ENCODE measurements at regions not wholly inside any gene's neighbourhood (a gene's known extent, or its start where the extent isn't known, plus 50 kb on each side); places are given as distances from the start of the nearest gene placed in this dataset.

DNA sequence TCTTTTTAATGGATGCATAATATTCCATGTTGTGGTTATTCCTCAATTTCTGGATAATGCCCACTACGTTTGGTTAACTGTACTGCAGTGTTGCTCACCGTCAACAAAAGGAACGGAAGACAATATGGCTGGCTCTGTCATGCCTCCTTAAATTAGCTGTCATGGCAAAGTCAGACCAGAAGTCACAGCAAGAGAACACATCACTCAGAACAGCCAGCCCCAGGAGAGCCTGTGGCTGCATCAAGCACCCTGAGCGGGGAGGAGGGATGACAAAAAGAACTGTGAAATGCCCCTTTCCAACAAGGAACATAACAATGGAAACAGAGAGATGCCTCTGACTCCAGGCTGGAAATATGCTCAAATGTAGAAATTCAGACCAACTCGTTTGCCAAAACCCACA, 366.0 kb upstream of the ZNF507 start:
- TF ChIP-seq, protein P1, sequence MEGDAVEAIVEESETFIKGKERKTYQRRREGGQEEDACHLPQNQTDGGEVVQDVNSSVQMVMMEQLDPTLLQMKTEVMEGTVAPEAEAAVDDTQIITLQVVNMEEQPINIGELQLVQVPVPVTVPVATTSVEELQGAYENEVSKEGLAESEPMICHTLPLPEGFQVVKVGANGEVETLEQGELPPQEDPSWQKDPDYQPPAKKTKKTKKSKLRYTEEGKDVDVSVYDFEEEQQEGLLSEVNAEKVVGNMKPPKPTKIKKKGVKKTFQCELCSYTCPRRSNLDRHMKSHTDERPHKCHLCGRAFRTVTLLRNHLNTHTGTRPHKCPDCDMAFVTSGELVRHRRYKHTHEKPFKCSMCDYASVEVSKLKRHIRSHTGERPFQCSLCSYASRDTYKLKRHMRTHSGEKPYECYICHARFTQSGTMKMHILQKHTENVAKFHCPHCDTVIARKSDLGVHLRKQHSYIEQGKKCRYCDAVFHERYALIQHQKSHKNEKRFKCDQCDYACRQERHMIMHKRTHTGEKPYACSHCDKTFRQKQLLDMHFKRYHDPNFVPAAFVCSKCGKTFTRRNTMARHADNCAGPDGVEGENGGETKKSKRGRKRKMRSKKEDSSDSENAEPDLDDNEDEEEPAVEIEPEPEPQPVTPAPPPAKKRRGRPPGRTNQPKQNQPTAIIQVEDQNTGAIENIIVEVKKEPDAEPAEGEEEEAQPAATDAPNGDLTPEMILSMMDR (IDR thresholded peaks at IDR 0.05), result no peak
- Mint-ChIP-seq H3K4me1 (peaks cover 17% of the 10 kb centered on the region), H3K9me3 (no peaks in the 10 kb centered on the region), H3K27me3 (ENCODE audit: low read depth, poor library complexity) (peaks cover 6% of the 10 kb centered on the region), H3K27ac (no peak overlapping the region), H3K4me3 (no peak overlapping the region), H3K36me3 (ENCODE audit: low read depth) (no peaks in the 10 kb centered on the region)
- DNase-seq, result no peak

DNA sequence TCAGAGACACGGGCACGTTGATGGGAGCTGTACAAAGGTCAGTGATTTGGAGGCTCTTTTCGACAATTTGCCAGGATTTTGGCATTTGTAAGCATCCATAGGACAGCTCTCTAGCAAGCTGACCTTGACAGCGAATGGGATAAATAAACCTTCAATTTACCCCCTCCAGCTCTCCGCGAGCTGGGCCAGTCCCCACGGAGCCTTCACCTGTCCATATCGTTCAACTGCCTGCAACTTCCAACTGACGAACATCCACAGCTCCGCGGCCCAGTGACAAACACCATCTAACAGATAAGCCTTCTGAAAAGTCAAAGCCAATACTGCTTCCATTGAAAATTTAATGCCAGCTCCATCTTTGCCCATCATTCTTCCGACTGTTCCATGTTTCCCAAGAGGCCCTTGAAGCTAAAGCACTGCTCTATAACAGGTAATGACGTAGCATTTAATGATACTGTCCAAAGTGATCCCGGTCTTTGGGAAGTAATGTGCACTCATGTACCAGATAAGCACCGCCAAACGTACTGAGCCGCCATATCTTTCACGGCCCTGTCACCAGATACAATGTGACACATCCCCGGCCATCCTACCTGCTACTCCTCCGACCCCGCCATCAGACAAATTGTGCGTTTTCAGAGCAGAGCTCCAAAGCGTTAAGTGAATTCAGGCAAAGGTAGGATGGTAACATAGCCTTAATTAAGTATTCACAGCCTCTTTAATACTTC, 365.3 kb upstream of the ZNF507 start:
- H3K27me3 Mint-ChIP-seq (ENCODE audit: low read depth, poor library complexity), result peaks cover 6% of the 10 kb centered on the region
- DNase-seq, result no peak
- H3K9me3 Mint-ChIP-seq, result peaks cover 2% of the 10 kb centered on the region
- TF ChIP-seq, protein P1 (IDR thresholded peaks at IDR 0.05), result no peak
- peaks cover 10% of the 10 kb centered on the region for H3K4me1 Mint-ChIP-seq
- H3K4me3 Mint-ChIP-seq, result no peak overlapping the region
- H3K27ac Mint-ChIP-seq, result no peak overlapping the region
- H3K36me3 Mint-ChIP-seq (ENCODE audit: low read depth), result no peaks in the 10 kb centered on the region

DNA sequence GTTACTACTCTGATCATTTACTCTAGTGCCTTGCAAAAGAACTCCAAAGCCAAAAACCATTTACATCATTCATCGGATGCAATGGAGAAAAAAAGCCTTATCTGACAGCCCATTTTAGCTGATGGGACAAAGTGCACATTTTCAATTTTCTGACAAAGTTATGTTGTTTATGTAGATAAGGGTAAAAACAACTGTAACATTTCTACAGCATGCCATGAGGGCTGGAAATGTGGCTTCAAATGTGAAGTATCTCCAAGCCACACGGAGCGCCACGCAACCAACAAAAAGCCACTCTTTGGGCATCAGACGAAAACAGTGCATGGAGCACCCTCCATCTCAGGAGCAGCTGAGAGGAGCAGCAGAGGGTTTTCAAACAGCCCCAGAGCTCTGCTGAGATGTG, 364.6 kb upstream of the ZNF507 start:
- TF ChIP-seq, protein P1 (IDR thresholded peaks at IDR 0.05), result no peak
- Mint-ChIP-seq H3K36me3 (ENCODE audit: low read depth) (no peaks in the 10 kb centered on the region), H3K4me3 (no peak overlapping the region), H3K4me1 (peaks cover 3% of the 10 kb centered on the region), H3K27me3 (ENCODE audit: low read depth, poor library complexity) (peaks cover 6% of the 10 kb centered on the region), H3K9me3 (peaks cover 8% of the 10 kb centered on the region), H3K27ac (no peak overlapping the region)
- no peak for DNase-seq

DNA sequence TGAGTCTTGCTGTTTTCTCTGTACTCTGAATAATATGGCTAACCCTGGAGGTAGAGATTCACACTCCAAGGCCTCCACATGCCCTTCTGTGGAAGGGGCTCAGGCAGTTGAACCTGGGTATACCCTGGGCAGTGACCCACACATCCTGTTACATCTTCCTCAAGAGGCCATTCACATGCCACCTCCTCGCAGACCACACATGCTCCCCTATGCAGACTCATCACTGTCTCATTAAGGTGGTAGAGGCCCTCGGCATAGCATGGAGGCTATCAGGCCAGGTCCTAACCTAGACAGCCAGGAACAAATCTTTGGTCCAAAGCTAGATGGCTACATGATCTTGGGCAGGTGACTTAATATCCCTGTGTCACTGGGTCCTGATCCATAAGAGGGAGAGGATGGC, 363.9 kb upstream of the ZNF507 start:
- peaks cover 11% of the 10 kb centered on the region for H3K9me3 Mint-ChIP-seq
- H3K27ac Mint-ChIP-seq, result no peak overlapping the region
- DNase-seq, result no peak
- H3K4me3 Mint-ChIP-seq, result no peak overlapping the region
- H3K36me3 Mint-ChIP-seq (ENCODE audit: low read depth), result no peaks in the 10 kb centered on the region
- H3K4me1 Mint-ChIP-seq, result no peaks in the 10 kb centered on the region
- peaks cover 6% of the 10 kb centered on the region for H3K27me3 Mint-ChIP-seq (ENCODE audit: low read depth, poor library complexity)
- TF ChIP-seq, protein P1 (IDR thresholded peaks at IDR 0.05), result no peak

DNA sequence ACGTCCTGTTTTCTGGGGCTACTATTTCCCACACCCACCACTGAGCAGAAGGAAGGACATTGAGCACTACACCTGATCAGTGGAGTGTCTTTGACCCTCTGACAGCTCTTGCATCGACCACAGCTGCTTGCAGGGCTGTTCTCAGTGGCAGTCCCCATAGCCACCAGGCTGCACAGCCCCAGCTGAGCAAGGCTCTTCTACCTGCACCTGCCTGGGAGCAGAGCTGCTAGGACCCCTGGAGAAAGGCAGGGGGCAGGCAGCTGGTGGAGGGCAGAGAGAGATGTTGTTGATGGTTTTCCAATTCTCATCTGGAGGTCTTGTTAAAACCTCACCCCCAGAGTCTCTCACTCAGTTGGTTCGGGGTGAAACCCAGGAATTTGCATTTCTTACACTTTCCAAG, 361.8 kb upstream of the ZNF507 start:
- Mint-ChIP-seq H3K36me3 (ENCODE audit: low read depth) (no peaks in the 10 kb centered on the region), H3K4me1 (no peaks in the 10 kb centered on the region), H3K9me3 (peaks cover 16% of the 10 kb centered on the region), H3K27me3 (ENCODE audit: low read depth, poor library complexity) (peaks cover 6% of the 10 kb centered on the region), H3K4me3 (no peak overlapping the region), H3K27ac (no peak overlapping the region)
- TF ChIP-seq, protein P1 (IDR thresholded peaks at IDR 0.05), result no peak
- DNase-seq, result no peak

DNA sequence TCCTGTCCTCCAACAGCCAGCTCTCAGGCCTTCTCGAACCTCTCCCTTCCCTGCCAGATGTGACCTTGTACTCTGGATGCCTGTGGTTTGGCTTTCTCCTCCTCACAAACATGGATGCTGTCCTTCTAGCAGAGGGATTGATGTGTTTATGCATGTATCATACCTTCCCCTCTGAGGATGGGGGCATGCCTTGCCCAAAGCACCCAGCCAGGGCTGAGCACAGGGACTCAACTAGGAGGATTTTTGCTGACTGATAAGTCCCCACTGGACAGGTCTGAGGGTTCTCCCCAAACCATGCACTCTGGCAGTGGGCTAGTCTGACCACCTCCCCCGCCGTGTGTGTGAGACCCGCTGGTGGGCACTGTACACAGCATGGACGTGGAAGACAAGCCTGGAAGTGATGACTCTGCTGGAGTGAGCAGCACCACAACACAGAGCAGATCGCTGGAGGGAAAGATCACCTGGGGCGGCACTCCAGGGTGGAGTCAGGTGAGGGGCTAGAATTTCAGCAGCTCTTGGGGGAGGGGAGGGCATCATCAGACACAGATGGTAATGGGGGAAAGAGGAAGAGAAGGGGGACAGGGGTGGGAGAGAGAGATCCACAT, 360.3 kb upstream of the ZNF507 start:
- Mint-ChIP-seq H3K27me3 (ENCODE audit: low read depth, poor library complexity) (peaks cover 5% of the 10 kb centered on the region), H3K27ac (no peak overlapping the region), H3K9me3 (peaks cover 16% of the 10 kb centered on the region), H3K4me1 (no peaks in the 10 kb centered on the region), H3K4me3 (no peak overlapping the region), H3K36me3 (ENCODE audit: low read depth) (no peaks in the 10 kb centered on the region)
- no peak for DNase-seq
- TF ChIP-seq, protein P1 (IDR thresholded peaks at IDR 0.05), result no peak

Data from nephron progenitor cell (in vitro differentiated cells).